ENCODE measurements at regions not wholly inside any gene's neighbourhood (a gene's known extent, or its start where the extent isn't known, plus 50 kb on each side); places are given as distances from the start of the nearest gene placed in this dataset.

- Histone ChIP-seq H4K20me1 (ENCODE audit: insufficient read depth, low read length) (no peaks in the 10 kb centered on the region), H3K27me3 (ENCODE audit: control insufficient read depth in 2 of 2, insufficient read depth in 2 of 2, low read length in 2 of 2) (no peaks in the 10 kb centered on the region), H3K4me1 (ENCODE audit: control insufficient read depth in 1 of 2, insufficient read depth in 2 of 2, low read length in 2 of 2) (no peaks in the 10 kb centered on the region), H3K4me3 (replicated peaks in 1 of 3; ENCODE audit: low read depth in 2 of 3, low read length in 3 of 3) (no peak overlapping the region), H2AFZ (ENCODE audit: insufficient read depth, low read depth, low read length, poor library complexity, severe bottlenecking) (no peak overlapping the region), H3K4me2 (replicated peaks; ENCODE audit: extremely low read depth, low read length, poor library complexity, severe bottlenecking) (no peak overlapping the region), H3K27ac (ENCODE audit: low read depth in 1 of 2, low read length in 2 of 2) (no peak overlapping the region), H3K9me3 (replicated peaks in 1 of 2; ENCODE audit: control insufficient read depth in 1 of 2, insufficient read depth in 1 of 2, low read length in 2 of 2) (no peaks in the 10 kb centered on the region), H3K79me2 (ENCODE audit: insufficient read depth, low read length) (no peaks in the 10 kb centered on the region), H3K36me3 (replicated peaks in 1 of 2; ENCODE audit: control insufficient read depth in 1 of 2, insufficient read depth in 2 of 2, low read length in 2 of 2) (no peaks in the 10 kb centered on the region), H3K9ac (ENCODE audit: insufficient read depth, low read length, poor library complexity, severe bottlenecking) (no peak overlapping the region)
- H3K27me3 Mint-ChIP-seq (ENCODE audit: low read depth in 3 of 3), result peaks cover 0 to 3% (median 0%) of the 10 kb centered on the region in 3 donors
- 100% methylated on average over 1 of the region's 2 CpGs for WGBS (ENCODE audit: insufficient coverage)
- H3K4me1 Mint-ChIP-seq, result no peaks in the 10 kb centered on the region
- intact Hi-C loops (cut with micrococcal nuclease), result no loop called here
- H3K27ac Mint-ChIP-seq, result no peak overlapping the region
- DNase-seq, result no peak
- TF ChIP-seq CTCF (IDR thresholded peaks at IDR 0.05), result no peak
- H3K4me3 Mint-ChIP-seq, result no peak overlapping the region
- H3K36me3 Mint-ChIP-seq, result no peaks in the 10 kb centered on the region
- H3K9me3 Mint-ChIP-seq, result peaks cover 0 to 3% (median 0%) of the 10 kb centered on the region in 7 donors
Measured at GRCh38 chr3:153783106-153783505, 338.1 kb upstream of the ARHGEF26 start.

DNA sequence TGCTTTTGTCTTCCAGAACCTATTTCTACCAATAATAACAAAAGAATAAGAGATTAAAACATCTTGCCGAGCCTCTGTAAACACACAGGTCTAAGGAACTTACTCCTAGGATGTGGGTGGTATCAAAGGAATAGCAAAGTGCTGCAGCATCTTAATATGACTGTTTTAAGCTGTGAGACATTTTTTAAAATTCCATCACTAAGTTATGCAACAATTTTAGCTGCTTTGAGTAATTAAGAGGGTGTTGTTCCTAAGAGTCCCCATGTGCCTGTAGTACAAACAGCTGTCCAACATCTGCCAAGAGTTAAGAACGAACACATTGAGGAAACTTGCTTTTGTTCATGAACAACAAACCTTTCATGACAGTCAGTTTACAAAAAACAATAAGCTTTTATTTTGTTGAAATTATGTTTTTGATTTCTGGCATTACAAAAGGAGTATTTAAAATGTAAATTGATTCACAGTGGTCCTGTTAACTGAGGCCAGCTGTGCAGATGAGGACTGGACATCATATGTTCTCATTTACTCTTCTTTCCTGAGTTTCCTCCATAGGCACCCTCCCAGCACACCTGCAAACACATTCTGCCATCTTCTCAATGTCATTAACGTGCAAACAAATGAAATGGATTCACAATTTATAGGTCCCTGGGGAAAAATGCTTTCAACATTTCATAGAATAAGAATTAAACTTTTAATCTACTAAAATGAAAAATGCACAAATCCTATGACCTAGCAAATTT, 337.3 kb upstream of the ARHGEF26 start:
- Histone ChIP-seq H4K20me1 (ENCODE audit: insufficient read depth, low read length) (no peaks in the 10 kb centered on the region), H3K4me2 (replicated peaks; ENCODE audit: extremely low read depth, low read length, poor library complexity, severe bottlenecking) (no peak overlapping the region), H2AFZ (ENCODE audit: insufficient read depth, low read depth, low read length, poor library complexity, severe bottlenecking) (no peak overlapping the region), H3K27ac (ENCODE audit: low read depth in 1 of 2, low read length in 2 of 2) (no peak overlapping the region), H3K27me3 (ENCODE audit: control insufficient read depth in 2 of 2, insufficient read depth in 2 of 2, low read length in 2 of 2) (no peaks in the 10 kb centered on the region), H3K4me3 (replicated peaks in 1 of 3; ENCODE audit: low read depth in 2 of 3, low read length in 3 of 3) (no peak overlapping the region), H3K4me1 (ENCODE audit: control insufficient read depth in 1 of 2, insufficient read depth in 2 of 2, low read length in 2 of 2) (no peaks in the 10 kb centered on the region), H3K9ac (ENCODE audit: insufficient read depth, low read length, poor library complexity, severe bottlenecking) (no peak overlapping the region), H3K36me3 (replicated peaks in 1 of 2; ENCODE audit: control insufficient read depth in 1 of 2, insufficient read depth in 2 of 2, low read length in 2 of 2) (no peaks in the 10 kb centered on the region), H3K79me2 (ENCODE audit: insufficient read depth, low read length) (no peaks in the 10 kb centered on the region), H3K9me3 (replicated peaks in 1 of 2; ENCODE audit: control insufficient read depth in 1 of 2, insufficient read depth in 1 of 2, low read length in 2 of 2) (no peaks in the 10 kb centered on the region)
- Mint-ChIP-seq H3K27me3 (ENCODE audit: low read depth in 3 of 3) (peaks cover 0 to 3% (median 0%) of the 10 kb centered on the region in 3 donors), H3K4me1 (no peaks in the 10 kb centered on the region), H3K27ac (no peak overlapping the region), H3K4me3 (no peak overlapping the region), H3K36me3 (no peaks in the 10 kb centered on the region), H3K9me3 (peaks cover 0 to 3% (median 0%) of the 10 kb centered on the region in 7 donors)
- intact Hi-C loops (cut with micrococcal nuclease), result no loop called here
- whole genome bisulfite sequencing (ENCODE audit: insufficient coverage), result no CpG with 5 or more reads among the region's 3 CpGs
- no peak for DNase-seq
- no peak for TF ChIP-seq CTCF (IDR thresholded peaks at IDR 0.05)

All from CD14-positive monocyte (primary cell).